ENCODE measurements at regions not wholly inside any gene's neighbourhood (a gene's known extent, or its start where the extent isn't known, plus 50 kb on each side); places are given as distances from the start of the nearest gene placed in this dataset.

DNA sequence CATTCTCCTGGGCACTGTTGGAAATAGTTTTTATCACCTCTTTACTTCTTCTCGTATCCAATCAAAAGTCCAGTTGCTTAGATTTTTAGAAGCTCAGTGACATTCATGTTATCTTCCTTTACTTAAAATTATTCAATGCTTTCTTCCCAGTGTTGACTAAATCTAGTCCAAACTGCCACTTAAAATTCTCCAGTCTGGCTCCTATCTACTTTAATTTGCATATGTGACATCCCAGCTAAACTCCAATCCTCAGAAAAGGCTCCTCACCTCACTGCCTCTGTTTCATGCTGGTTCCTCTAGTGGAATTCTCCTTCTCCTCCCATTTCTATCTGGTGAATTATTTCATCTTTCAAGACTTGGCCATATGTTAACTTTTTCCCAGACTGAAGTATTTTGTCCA, 1238.7 kb upstream of the WWC1 start:
- TF ChIP-seq EZH2 (IDR thresholded peaks at IDR 0.05; ENCODE audit: borderline replicate concordance): no peak
- TF ChIP-seq, protein P1, sequence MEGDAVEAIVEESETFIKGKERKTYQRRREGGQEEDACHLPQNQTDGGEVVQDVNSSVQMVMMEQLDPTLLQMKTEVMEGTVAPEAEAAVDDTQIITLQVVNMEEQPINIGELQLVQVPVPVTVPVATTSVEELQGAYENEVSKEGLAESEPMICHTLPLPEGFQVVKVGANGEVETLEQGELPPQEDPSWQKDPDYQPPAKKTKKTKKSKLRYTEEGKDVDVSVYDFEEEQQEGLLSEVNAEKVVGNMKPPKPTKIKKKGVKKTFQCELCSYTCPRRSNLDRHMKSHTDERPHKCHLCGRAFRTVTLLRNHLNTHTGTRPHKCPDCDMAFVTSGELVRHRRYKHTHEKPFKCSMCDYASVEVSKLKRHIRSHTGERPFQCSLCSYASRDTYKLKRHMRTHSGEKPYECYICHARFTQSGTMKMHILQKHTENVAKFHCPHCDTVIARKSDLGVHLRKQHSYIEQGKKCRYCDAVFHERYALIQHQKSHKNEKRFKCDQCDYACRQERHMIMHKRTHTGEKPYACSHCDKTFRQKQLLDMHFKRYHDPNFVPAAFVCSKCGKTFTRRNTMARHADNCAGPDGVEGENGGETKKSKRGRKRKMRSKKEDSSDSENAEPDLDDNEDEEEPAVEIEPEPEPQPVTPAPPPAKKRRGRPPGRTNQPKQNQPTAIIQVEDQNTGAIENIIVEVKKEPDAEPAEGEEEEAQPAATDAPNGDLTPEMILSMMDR (IDR thresholded peaks at IDR 0.05; ENCODE audit: poor library complexity): no peak
- no peak for TF ChIP-seq EZH2phosphoT487 (IDR thresholded peaks at IDR 0.05; ENCODE audit: low read depth, severe bottlenecking, unreplicated experiment)
- DNase-seq (ENCODE audit: low spot score): no peak
- no peak overlapping the region for H3K4me2 ChIP-seq
- no peaks in the 10 kb centered on the region for H3K36me3 ChIP-seq (replicated peaks; ENCODE audit: insufficient read depth, low read depth)
- H3K9me2 ChIP-seq (replicated peaks; ENCODE audit: insufficient read depth): no peaks in the 10 kb centered on the region
- H4K20me1 ChIP-seq (ENCODE audit: insufficient read depth, poor library complexity, severe bottlenecking): no peaks in the 10 kb centered on the region
- no peaks in the 10 kb centered on the region for H3K4me1 ChIP-seq (ENCODE audit: insufficient read depth)
- H3K27me3 ChIP-seq: no peaks in the 10 kb centered on the region
- H3K27ac ChIP-seq: no peak overlapping the region
- no peaks in the 10 kb centered on the region for H3K9me3 ChIP-seq (ENCODE audit: low read depth)
- WGBS (ENCODE audit: low lambda C conversion rate, missing lambda C conversion rate): 77% methylated on average over 1 of the region's 1 CpG
- no peaks in the 10 kb centered on the region for H3K79me2 ChIP-seq
- H3K4me3 ChIP-seq: no peak overlapping the region
- H2AFZ ChIP-seq: no peak overlapping the region

DNA sequence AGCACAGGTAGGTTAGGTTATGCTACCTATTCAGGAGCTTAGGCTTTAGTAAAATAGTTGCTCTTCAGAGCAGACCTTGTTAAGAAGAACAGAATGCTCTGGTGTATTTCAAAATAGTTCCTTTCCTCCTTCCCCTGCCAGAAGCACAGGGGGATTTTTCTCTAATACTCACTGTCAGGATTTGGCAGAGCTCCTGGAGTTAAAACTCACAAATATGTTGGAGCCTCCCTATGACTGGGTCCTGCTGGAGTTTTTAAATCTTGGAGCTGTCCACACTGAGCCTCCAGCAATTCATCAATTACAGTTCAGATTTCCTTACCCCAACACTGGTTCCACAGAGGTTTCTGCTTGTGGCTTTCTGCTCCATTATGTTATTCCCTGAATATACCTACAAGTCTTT, 1233.8 kb upstream of the WWC1 start:
- Histone ChIP-seq H3K9me3 (ENCODE audit: low read depth) (no peaks in the 10 kb centered on the region), H3K27me3 (no peaks in the 10 kb centered on the region), H3K36me3 (replicated peaks; ENCODE audit: insufficient read depth, low read depth) (no peaks in the 10 kb centered on the region), H4K20me1 (ENCODE audit: insufficient read depth, poor library complexity, severe bottlenecking) (no peaks in the 10 kb centered on the region), H3K79me2 (no peaks in the 10 kb centered on the region), H3K4me3 (no peak overlapping the region), H3K4me1 (ENCODE audit: insufficient read depth) (no peaks in the 10 kb centered on the region), H3K27ac (no peak overlapping the region), H2AFZ (no peak overlapping the region), H3K9me2 (replicated peaks; ENCODE audit: insufficient read depth) (no peaks in the 10 kb centered on the region), H3K4me2 (no peak overlapping the region)
- DNase-seq (ENCODE audit: low spot score): peak; percentile 42
- TF ChIP-seq, protein P1 (IDR thresholded peaks at IDR 0.05; ENCODE audit: poor library complexity): no peak
- TF ChIP-seq EZH2phosphoT487 (IDR thresholded peaks at IDR 0.05; ENCODE audit: low read depth, severe bottlenecking, unreplicated experiment) (no peak), EZH2 (IDR thresholded peaks at IDR 0.05; ENCODE audit: borderline replicate concordance) (no peak)

DNA sequence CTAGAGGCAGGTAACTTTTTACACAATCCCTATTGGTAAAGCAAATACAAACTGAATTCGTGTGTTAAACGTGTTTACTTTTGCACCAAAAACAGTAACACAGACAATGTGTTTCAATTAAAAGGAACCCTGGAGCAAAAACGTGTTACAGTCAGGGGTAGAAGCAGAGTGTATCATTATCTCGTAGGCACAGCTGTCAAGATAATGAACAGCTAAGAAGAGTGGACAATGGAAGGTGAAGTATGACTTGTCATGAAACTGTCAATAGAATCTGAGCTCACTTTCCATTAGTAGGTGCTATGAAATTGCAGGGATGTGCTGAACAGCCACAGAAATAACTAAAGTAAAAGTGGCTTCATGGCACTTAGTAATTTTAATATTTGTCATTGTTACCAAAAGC, 1229.8 kb upstream of the WWC1 start:
- Histone ChIP-seq H3K9me2 (replicated peaks; ENCODE audit: insufficient read depth) (no peaks in the 10 kb centered on the region), H4K20me1 (ENCODE audit: insufficient read depth, poor library complexity, severe bottlenecking) (no peaks in the 10 kb centered on the region), H3K9me3 (ENCODE audit: low read depth) (no peaks in the 10 kb centered on the region), H3K4me1 (ENCODE audit: insufficient read depth) (no peaks in the 10 kb centered on the region), H3K27ac (no peak overlapping the region), H3K79me2 (no peaks in the 10 kb centered on the region), H3K4me3 (no peak overlapping the region), H3K27me3 (no peaks in the 10 kb centered on the region), H3K4me2 (no peak overlapping the region), H3K36me3 (replicated peaks; ENCODE audit: insufficient read depth, low read depth) (no peaks in the 10 kb centered on the region), H2AFZ (no peak overlapping the region)
- 24% methylated on average over 4 of the region's 4 CpGs for WGBS (ENCODE audit: low lambda C conversion rate, missing lambda C conversion rate)
- TF ChIP-seq EZH2phosphoT487 (IDR thresholded peaks at IDR 0.05; ENCODE audit: low read depth, severe bottlenecking, unreplicated experiment) (no peak), EZH2 (IDR thresholded peaks at IDR 0.05; ENCODE audit: borderline replicate concordance) (no peak)
- TF ChIP-seq, protein P1 (IDR thresholded peaks at IDR 0.05; ENCODE audit: poor library complexity): no peak
- DNase-seq (ENCODE audit: low spot score): no peak

DNA sequence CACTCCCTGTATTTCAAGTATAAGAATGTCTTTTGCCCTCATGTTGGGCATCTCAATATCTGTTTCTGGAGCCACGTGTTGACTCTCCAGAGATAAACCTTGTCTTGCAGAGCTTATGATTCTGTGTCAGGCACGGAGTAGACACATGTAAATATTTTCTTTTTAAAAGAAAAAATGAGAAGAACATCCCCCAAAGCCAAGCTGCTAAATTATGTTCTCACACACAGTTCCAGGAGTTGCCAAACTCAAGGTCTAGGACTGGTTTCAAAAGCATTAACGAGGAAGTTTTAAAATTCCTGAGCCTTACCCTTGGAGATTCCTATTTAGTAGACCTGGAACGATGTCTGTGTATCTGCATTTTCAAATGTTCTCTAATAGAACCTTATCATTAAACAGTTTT, 1228.3 kb upstream of the WWC1 start:
- no peaks in the 10 kb centered on the region for H3K9me2 ChIP-seq (replicated peaks; ENCODE audit: insufficient read depth)
- DNase-seq (ENCODE audit: low spot score): no peak
- no peaks in the 10 kb centered on the region for H3K9me3 ChIP-seq (ENCODE audit: low read depth)
- H3K27ac ChIP-seq: no peak overlapping the region
- 71% methylated on average over 4 of the region's 4 CpGs for WGBS (ENCODE audit: low lambda C conversion rate, missing lambda C conversion rate)
- H4K20me1 ChIP-seq (ENCODE audit: insufficient read depth, poor library complexity, severe bottlenecking): no peaks in the 10 kb centered on the region
- H2AFZ ChIP-seq: no peak overlapping the region
- TF ChIP-seq, protein P1 (IDR thresholded peaks at IDR 0.05; ENCODE audit: poor library complexity): no peak
- TF ChIP-seq EZH2phosphoT487 (IDR thresholded peaks at IDR 0.05; ENCODE audit: low read depth, severe bottlenecking, unreplicated experiment): no peak
- no peak for TF ChIP-seq EZH2 (IDR thresholded peaks at IDR 0.05; ENCODE audit: borderline replicate concordance)
- no peaks in the 10 kb centered on the region for H3K4me1 ChIP-seq (ENCODE audit: insufficient read depth)
- H3K79me2 ChIP-seq: no peaks in the 10 kb centered on the region
- H3K36me3 ChIP-seq (replicated peaks; ENCODE audit: insufficient read depth, low read depth): no peaks in the 10 kb centered on the region
- H3K4me2 ChIP-seq: no peak overlapping the region
- no peaks in the 10 kb centered on the region for H3K27me3 ChIP-seq
- H3K4me3 ChIP-seq: no peak overlapping the region

Data from hepatocyte (in vitro differentiated cells).